Adrenal gland (tissue), 5 donors: ENCODE measurements at regions not wholly inside any gene's neighbourhood (a gene's known extent, or its start where the extent isn't known, plus 50 kb on each side); places are given as distances from the start of the nearest gene placed in this dataset.

Experiments
- POLR2A ChIP-seq, 2 donors: fragments of 450-650 bp; IDR thresholded peaks; one replicate each; pipeline ENCODE4 v1.6.1; 2017; ENCODE audit warnings: antibody characterized with exemption in 2 of 2, mild to moderate bottlenecking in 2 of 2, moderate library complexity in 1 of 2
- TF ChIP-seq, protein P1 (sequence below), 6 experiments: fragments of 450-650 bp in 4 of 6; fragments of 200-600 bp in 2 of 6; sonication (generic) in 1 of 6; IDR thresholded peaks; 1 replicate in 5 of 6; 2 replicates in 1 of 6; pipeline versions ENCODE4 v1.5.1 to v1.8.0; 2016 to 2021; ENCODE audit warnings: antibody characterized with exemption in 6 of 6, mild to moderate bottlenecking in 2 of 6, moderate library complexity in 1 of 6
- donor health status: DM: no; HTN: no; CAD: no.

- TF ChIP-seq, protein P1, sequence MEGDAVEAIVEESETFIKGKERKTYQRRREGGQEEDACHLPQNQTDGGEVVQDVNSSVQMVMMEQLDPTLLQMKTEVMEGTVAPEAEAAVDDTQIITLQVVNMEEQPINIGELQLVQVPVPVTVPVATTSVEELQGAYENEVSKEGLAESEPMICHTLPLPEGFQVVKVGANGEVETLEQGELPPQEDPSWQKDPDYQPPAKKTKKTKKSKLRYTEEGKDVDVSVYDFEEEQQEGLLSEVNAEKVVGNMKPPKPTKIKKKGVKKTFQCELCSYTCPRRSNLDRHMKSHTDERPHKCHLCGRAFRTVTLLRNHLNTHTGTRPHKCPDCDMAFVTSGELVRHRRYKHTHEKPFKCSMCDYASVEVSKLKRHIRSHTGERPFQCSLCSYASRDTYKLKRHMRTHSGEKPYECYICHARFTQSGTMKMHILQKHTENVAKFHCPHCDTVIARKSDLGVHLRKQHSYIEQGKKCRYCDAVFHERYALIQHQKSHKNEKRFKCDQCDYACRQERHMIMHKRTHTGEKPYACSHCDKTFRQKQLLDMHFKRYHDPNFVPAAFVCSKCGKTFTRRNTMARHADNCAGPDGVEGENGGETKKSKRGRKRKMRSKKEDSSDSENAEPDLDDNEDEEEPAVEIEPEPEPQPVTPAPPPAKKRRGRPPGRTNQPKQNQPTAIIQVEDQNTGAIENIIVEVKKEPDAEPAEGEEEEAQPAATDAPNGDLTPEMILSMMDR (IDR thresholded peaks at IDR 0.05): no peak
- TF ChIP-seq POLR2A (IDR thresholded peaks at IDR 0.05): no peak
Observed at GRCh38 chr12:63226792-63227463, 75.9 kb upstream of the AVPR1A start.
